ENCODE measurements at regions not wholly inside any gene's neighbourhood (a gene's known extent, or its start where the extent isn't known, plus 50 kb on each side); places are given as distances from the start of the nearest gene placed in this dataset.

DNA sequence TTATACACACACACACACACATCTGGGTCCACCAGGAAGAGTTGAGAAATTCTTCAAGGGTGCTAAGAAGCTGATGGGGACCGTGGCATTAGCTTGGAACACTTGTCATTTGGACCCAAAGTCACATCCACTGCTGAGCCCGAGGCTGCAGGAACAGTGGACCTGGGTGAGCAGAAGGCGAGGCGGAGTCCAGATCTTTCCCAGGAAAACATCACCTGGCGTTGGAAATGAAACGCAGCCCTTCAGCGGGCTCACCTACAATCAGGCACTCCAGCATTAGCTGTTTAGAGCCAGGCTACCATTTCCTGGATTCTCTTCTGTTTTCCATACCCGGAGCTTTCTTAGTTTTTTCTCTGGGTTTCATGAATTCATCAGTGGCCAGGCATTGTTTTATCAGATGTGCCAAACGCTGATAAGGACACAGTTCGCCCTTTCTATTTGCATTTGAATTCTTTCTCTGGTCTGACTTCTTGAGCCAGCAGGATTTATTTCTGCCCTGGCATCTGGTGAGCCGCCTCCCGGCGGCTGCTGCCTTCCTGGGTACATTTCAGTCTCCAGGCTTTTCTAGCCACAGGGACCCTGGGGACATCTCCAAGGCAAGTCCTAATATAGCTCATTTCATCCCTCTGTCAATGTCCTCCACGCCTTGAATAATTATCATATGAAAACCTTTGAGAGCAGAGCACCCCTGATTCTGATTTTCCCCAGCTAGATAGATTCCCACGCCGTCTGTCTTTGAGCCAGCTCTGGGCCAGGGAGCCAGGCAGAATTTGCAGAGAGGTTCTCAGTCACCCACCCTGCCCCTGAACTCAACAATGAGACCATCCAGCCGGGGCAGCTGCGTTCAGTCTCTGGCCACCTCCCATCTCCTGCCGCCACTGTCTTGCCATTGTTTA is 170.9 kb downstream of the TTLL2 start:
- H3K4me3 ChIP-seq (ENCODE audit: low read length), result no peak overlapping the region
- TF ChIP-seq, protein P1, sequence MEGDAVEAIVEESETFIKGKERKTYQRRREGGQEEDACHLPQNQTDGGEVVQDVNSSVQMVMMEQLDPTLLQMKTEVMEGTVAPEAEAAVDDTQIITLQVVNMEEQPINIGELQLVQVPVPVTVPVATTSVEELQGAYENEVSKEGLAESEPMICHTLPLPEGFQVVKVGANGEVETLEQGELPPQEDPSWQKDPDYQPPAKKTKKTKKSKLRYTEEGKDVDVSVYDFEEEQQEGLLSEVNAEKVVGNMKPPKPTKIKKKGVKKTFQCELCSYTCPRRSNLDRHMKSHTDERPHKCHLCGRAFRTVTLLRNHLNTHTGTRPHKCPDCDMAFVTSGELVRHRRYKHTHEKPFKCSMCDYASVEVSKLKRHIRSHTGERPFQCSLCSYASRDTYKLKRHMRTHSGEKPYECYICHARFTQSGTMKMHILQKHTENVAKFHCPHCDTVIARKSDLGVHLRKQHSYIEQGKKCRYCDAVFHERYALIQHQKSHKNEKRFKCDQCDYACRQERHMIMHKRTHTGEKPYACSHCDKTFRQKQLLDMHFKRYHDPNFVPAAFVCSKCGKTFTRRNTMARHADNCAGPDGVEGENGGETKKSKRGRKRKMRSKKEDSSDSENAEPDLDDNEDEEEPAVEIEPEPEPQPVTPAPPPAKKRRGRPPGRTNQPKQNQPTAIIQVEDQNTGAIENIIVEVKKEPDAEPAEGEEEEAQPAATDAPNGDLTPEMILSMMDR (conservative IDR thresholded peaks at IDR 0.05), result no peak
- 76 to 82% methylated on average over 13 to 19 of the region's 19 CpGs for WGBS, 2 experiments (ENCODE audit: insufficient coverage in 1 of 2, insufficient read length in 1 of 2)
- no peak for DNase-seq
- H3K27ac ChIP-seq (ENCODE audit: low read depth, low read length), result peak overlapping the region; percentile 64
- no peaks in the 10 kb centered on the region for H3K36me3 Mint-ChIP-seq (ENCODE audit: low read depth)
- peaks cover 27% of the 10 kb centered on the region for H3K4me1 Mint-ChIP-seq
- H3K27ac Mint-ChIP-seq, result peak overlapping the region; percentile 62
- no peak overlapping the region for H3K9ac ChIP-seq (ENCODE audit: extremely low read depth, low read length, poor library complexity, severe bottlenecking)
- H3K27me3 Mint-ChIP-seq (ENCODE audit: insufficient read depth), result peaks cover 4% of the 10 kb centered on the region
- no peaks in the 10 kb centered on the region for H3K9me3 Mint-ChIP-seq
- H3K4me1 ChIP-seq (ENCODE audit: control insufficient read depth, insufficient read depth, low read length), result peaks cover 16% of the 10 kb centered on the region
- no peaks in the 10 kb centered on the region for H3K36me3 ChIP-seq (ENCODE audit: control insufficient read depth, insufficient read depth, low read length)
- H3K9me3 ChIP-seq (ENCODE audit: control insufficient read depth, low read length), result no peaks in the 10 kb centered on the region
- H3K4me3 Mint-ChIP-seq, result no peak overlapping the region
- no peaks in the 10 kb centered on the region for H3K27me3 ChIP-seq (ENCODE audit: control insufficient read depth, insufficient read depth, low read length, poor library complexity, severe bottlenecking)

DNA sequence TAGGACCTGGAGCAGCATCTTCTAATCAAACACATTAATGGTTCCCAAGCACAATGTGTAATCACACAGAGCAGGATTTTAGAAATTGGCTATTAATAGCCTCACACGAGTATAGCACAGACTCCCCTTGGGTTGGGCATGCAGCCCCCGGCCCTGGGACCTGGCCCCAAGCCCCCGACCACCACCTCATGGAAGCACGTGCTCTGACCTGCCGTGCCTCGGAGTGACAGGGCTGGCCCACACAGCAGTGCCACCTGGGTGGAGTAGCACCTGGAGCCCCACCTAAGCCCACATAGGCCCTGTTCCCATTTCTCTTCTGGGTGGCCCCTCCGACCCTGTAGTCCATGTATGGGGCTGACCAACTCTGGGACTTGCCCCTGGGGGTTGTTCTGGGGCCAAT is 171.8 kb downstream of the TTLL2 start:
- Mint-ChIP-seq H3K4me3 (no peak overlapping the region), H3K27me3 (ENCODE audit: insufficient read depth) (peaks cover 6% of the 10 kb centered on the region), H3K36me3 (ENCODE audit: low read depth) (no peaks in the 10 kb centered on the region), H3K27ac (no peak overlapping the region), H3K9me3 (no peaks in the 10 kb centered on the region), H3K4me1 (peaks cover 18% of the 10 kb centered on the region)
- Histone ChIP-seq H3K36me3 (ENCODE audit: control insufficient read depth, insufficient read depth, low read length) (no peaks in the 10 kb centered on the region), H3K9ac (ENCODE audit: extremely low read depth, low read length, poor library complexity, severe bottlenecking) (no peak overlapping the region), H3K27ac (ENCODE audit: low read depth, low read length) (peak overlapping the region; percentile 64), H3K27me3 (ENCODE audit: control insufficient read depth, insufficient read depth, low read length, poor library complexity, severe bottlenecking) (no peaks in the 10 kb centered on the region), H3K4me3 (ENCODE audit: low read length) (no peak overlapping the region), H3K4me1 (ENCODE audit: control insufficient read depth, insufficient read depth, low read length) (peaks cover 12% of the 10 kb centered on the region), H3K9me3 (ENCODE audit: control insufficient read depth, low read length) (no peaks in the 10 kb centered on the region)
- TF ChIP-seq, protein P1 (conservative IDR thresholded peaks at IDR 0.05), result no peak
- no peak for DNase-seq
- 86 to 92% methylated on average over 5 to 7 of the region's 7 CpGs for WGBS, 2 experiments (ENCODE audit: insufficient coverage in 1 of 2, insufficient read length in 1 of 2)

DNA sequence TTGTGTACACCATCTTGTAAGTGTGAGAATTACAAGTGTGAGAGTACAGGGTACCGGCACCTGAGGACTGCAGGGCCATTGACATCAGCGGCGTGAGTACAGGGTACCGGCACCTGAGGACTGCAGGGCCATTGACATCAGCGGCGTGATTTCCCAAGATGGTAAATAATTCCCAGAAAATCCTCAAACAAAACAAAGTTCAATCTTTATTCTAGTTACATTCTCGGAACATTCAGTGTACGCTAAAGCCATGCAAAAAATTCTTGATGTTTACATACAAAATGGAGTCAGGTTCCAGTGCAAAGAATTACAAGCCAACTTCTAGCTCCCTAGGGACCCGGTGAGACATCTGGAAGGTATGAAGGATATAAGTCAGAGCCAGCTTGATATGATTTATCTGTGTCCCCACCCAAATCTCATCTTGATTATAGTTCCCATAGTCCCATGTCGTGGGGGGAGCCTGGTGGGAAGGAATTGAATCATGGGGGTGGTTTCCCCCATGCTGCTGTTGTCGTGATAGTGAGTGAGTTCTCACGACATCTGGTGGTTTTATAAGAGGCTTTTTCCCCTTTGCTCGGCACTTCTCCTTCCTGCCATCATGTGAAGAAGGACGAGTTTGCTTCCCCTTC is 172.7 kb downstream of the TTLL2 start:
- Mint-ChIP-seq H3K4me1 (peaks cover 17% of the 10 kb centered on the region), H3K27ac (no peak overlapping the region), H3K9me3 (no peaks in the 10 kb centered on the region), H3K36me3 (ENCODE audit: low read depth) (no peaks in the 10 kb centered on the region), H3K4me3 (no peak overlapping the region), H3K27me3 (ENCODE audit: insufficient read depth) (peaks cover 6% of the 10 kb centered on the region)
- H3K9me3 ChIP-seq (ENCODE audit: control insufficient read depth, low read length), result no peaks in the 10 kb centered on the region
- no peak overlapping the region for H3K9ac ChIP-seq (ENCODE audit: extremely low read depth, low read length, poor library complexity, severe bottlenecking)
- H3K27me3 ChIP-seq (ENCODE audit: control insufficient read depth, insufficient read depth, low read length, poor library complexity, severe bottlenecking), result no peaks in the 10 kb centered on the region
- no peaks in the 10 kb centered on the region for H3K36me3 ChIP-seq (ENCODE audit: control insufficient read depth, insufficient read depth, low read length)
- peaks cover 6% of the 10 kb centered on the region for H3K4me1 ChIP-seq (ENCODE audit: control insufficient read depth, insufficient read depth, low read length)
- no peak overlapping the region for H3K27ac ChIP-seq (ENCODE audit: low read depth, low read length)
- 94 to 96% methylated on average over 13 to 14 of the region's 14 CpGs for WGBS, 2 experiments (ENCODE audit: insufficient coverage in 1 of 2, insufficient read length in 1 of 2)
- TF ChIP-seq, protein P1 (conservative IDR thresholded peaks at IDR 0.05), result no peak
- H3K4me3 ChIP-seq (ENCODE audit: low read length), result no peak overlapping the region
- DNase-seq, result no peak

Data from endodermal cell (in vitro differentiated cells).